ENCODE measurements at regions not wholly inside any gene's neighbourhood (a gene's known extent, or its start where the extent isn't known, plus 50 kb on each side); places are given as distances from the start of the nearest gene placed in this dataset.

GRCh38 chr6:141252828-141253608, 879.7 kb upstream of the GJE1 start:
- H3K9me2 ChIP-seq (replicated peaks; ENCODE audit: insufficient read depth), result no peaks in the 10 kb centered on the region
- H3K27ac ChIP-seq, result peak overlapping the region; percentile 15
- no peaks in the 10 kb centered on the region for H3K9me3 ChIP-seq (ENCODE audit: low read depth)
- TF ChIP-seq EZH2 (IDR thresholded peaks at IDR 0.05; ENCODE audit: borderline replicate concordance) (no peak), EZH2phosphoT487 (IDR thresholded peaks at IDR 0.05; ENCODE audit: low read depth, severe bottlenecking, unreplicated experiment) (no peak), CTCF (IDR thresholded peaks at IDR 0.05; ENCODE audit: poor library complexity) (no peak)
- H3K4me3 ChIP-seq, result no peak overlapping the region
- H3K27me3 ChIP-seq, result no peaks in the 10 kb centered on the region
- H3K36me3 ChIP-seq (replicated peaks; ENCODE audit: insufficient read depth, low read depth), result no peaks in the 10 kb centered on the region
- no peaks in the 10 kb centered on the region for H4K20me1 ChIP-seq (ENCODE audit: insufficient read depth, poor library complexity, severe bottlenecking)
- no peaks in the 10 kb centered on the region for H3K79me2 ChIP-seq
- peak overlapping the region; percentile 29 for H2AFZ ChIP-seq
- no peaks in the 10 kb centered on the region for H3K4me1 ChIP-seq (ENCODE audit: insufficient read depth)
- WGBS (ENCODE audit: low lambda C conversion rate, missing lambda C conversion rate), result 79% methylated on average over 5 of the region's 5 CpGs
- DNase-seq (ENCODE audit: low spot score), result no peak
- peak overlapping the region; percentile 50 for H3K4me2 ChIP-seq

- DNase-seq (ENCODE audit: low spot score), result no peak
- H3K27me3 ChIP-seq, result no peaks in the 10 kb centered on the region
- H4K20me1 ChIP-seq (ENCODE audit: insufficient read depth, poor library complexity, severe bottlenecking), result no peaks in the 10 kb centered on the region
- H3K4me2 ChIP-seq, result no peak overlapping the region
- no peak overlapping the region for H2AFZ ChIP-seq
- no peaks in the 10 kb centered on the region for H3K79me2 ChIP-seq
- no peaks in the 10 kb centered on the region for H3K9me2 ChIP-seq (replicated peaks; ENCODE audit: insufficient read depth)
- no peak overlapping the region for H3K27ac ChIP-seq
- no peak overlapping the region for H3K4me3 ChIP-seq
- H3K9me3 ChIP-seq (ENCODE audit: low read depth), result no peaks in the 10 kb centered on the region
- TF ChIP-seq EZH2 (IDR thresholded peaks at IDR 0.05; ENCODE audit: borderline replicate concordance) (no peak), EZH2phosphoT487 (IDR thresholded peaks at IDR 0.05; ENCODE audit: low read depth, severe bottlenecking, unreplicated experiment) (no peak), CTCF (IDR thresholded peaks at IDR 0.05; ENCODE audit: poor library complexity) (no peak)
- no peaks in the 10 kb centered on the region for H3K4me1 ChIP-seq (ENCODE audit: insufficient read depth)
- no peaks in the 10 kb centered on the region for H3K36me3 ChIP-seq (replicated peaks; ENCODE audit: insufficient read depth, low read depth)
These were observed 881.4 kb upstream of the GJE1 start for GRCh38 chr6:141251286-141251685.

GRCh38 chr6:141248021-141248799, 884.5 kb upstream of the GJE1 start:
- TF ChIP-seq EZH2 (IDR thresholded peaks at IDR 0.05; ENCODE audit: borderline replicate concordance), result no peak
- no peak for TF ChIP-seq CTCF (IDR thresholded peaks at IDR 0.05; ENCODE audit: poor library complexity)
- no peak for TF ChIP-seq EZH2phosphoT487 (IDR thresholded peaks at IDR 0.05; ENCODE audit: low read depth, severe bottlenecking, unreplicated experiment)
- WGBS (ENCODE audit: low lambda C conversion rate, missing lambda C conversion rate), result 77% methylated on average over 4 of the region's 4 CpGs
- no peak overlapping the region for H2AFZ ChIP-seq
- H3K9me2 ChIP-seq (replicated peaks; ENCODE audit: insufficient read depth), result no peaks in the 10 kb centered on the region
- no peaks in the 10 kb centered on the region for H3K9me3 ChIP-seq (ENCODE audit: low read depth)
- H3K4me1 ChIP-seq (ENCODE audit: insufficient read depth), result no peaks in the 10 kb centered on the region
- no peak overlapping the region for H3K4me3 ChIP-seq
- H3K27me3 ChIP-seq, result no peaks in the 10 kb centered on the region
- no peak overlapping the region for H3K4me2 ChIP-seq
- H3K27ac ChIP-seq, result no peak overlapping the region
- no peaks in the 10 kb centered on the region for H4K20me1 ChIP-seq (ENCODE audit: insufficient read depth, poor library complexity, severe bottlenecking)
- no peaks in the 10 kb centered on the region for H3K36me3 ChIP-seq (replicated peaks; ENCODE audit: insufficient read depth, low read depth)
- DNase-seq (ENCODE audit: low spot score), result no peak
- no peaks in the 10 kb centered on the region for H3K79me2 ChIP-seq

Measured in hepatocyte (in vitro differentiated cells).